Left renal pelvis (tissue), 4 donors: ENCODE measurements at regions not wholly inside any gene's neighbourhood (a gene's known extent, or its start where the extent isn't known, plus 50 kb on each side); places are given as distances from the start of the nearest gene placed in this dataset.
"Not testable (repeated sequence)": the region's sequence is repeated elsewhere in the genome, so short reads cannot be mapped to it uniquely, and the experiment has no call there.

Experiments
- DNase-seq, 4 donors: peaks; one replicate each; pipeline ENCODE4 v3.0.0-alpha.2; 2013; ENCODE audit warnings: low read depth in 4 of 4, low spot score in 3 of 4

- DNase-seq = no peak
Observed at GRCh38 chr14:89661392-89661791, 244.4 kb upstream of the FOXN3 start.

DNA sequence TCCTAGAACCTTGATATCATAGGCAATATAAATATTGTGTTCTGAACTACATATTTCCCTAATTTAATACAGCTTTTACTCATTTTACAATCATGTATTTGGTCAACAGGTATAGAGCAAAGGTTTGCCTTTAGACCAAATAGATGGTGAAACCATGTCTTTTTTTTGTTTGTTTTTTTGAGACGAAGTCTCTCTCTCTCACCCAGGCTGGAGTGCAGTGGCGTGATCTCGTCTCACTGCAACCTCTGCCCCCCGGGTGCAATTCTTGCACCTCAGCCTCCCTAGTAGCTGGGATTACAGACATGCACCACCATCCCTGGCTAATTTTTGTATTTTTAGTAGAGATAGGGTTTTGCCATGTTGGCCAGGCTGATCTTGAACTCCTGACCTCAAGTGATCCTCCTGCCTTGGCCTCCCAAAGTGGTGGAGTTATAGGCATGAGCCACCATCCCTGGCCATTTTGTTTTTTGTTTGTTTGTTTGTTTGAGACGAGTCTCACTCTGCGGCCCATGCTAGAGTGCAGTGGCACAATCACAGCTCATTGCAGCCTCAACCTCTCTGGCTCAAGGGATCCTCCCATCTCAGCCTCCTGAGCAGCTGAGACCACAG is 243.7 kb upstream of the FOXN3 start:
- not testable (repeated sequence) for DNase-seq

- no peak for DNase-seq
Observed at GRCh38 chr14:89660166-89660565, 243.1 kb upstream of the FOXN3 start.

DNA sequence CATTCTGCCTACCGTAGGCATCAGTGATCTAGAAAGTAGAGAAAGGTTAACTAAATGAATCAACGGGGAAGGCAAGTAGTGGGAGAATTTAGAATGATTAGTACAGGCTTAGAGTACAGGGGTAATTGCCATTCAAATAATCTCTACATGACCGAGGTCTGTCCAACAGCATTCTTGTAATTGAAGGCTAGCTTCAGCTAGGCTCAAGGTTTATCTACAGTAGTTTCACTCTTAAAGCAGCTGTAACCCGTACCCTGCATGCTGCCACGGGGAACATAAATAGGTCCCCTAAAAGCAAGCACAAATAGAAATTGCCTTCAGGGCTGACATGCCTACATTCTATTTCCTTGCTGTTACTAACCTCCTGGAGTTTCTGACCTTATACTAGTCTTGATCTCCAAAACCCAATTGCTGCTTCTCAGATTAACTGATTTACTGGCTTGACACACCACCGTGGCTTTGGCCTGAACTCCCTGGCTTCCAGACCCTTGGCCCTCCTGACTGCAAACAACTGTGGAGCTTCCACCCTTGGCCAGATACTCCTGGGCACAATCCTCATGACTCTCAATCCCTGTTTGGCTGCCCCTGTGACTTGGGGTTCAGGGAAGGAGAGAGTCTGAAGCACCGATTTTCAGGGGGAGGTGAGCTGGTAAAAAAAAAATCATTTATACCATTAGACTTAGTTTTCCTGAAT is 242.1 kb upstream of the FOXN3 start:
- DNase-seq = no peak

DNA sequence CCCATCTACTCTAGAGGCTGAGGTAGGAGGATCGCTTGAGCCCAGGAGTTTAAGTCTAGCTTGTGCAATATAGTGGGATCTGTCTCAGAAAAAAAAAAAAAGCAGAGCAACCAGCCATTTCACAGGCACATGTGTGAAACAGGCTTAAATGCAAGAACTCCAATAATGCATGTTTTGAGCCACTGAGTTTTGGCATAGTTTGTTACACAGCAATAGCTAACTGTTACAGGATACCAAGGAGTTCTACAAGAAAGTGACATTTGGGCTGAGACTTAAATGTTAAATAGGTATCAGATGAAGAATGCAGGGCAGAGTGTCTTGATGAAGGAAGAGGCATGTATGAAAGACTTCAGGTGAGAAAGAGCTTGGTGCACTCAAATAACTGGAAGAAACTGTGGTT is 240.0 kb upstream of the FOXN3 start:
- no peak for DNase-seq

GRCh38 chr14:89654998-89655397 is 238.0 kb upstream of the FOXN3 start:
- no peak for DNase-seq

GRCh38 chr14:89652352-89652751 is 235.3 kb upstream of the FOXN3 start:
- no peak for DNase-seq

GRCh38 chr14:89651805-89652204 is 234.8 kb upstream of the FOXN3 start:
- DNase-seq = no peak

- no peak for DNase-seq
Observed at GRCh38 chr14:89650077-89650978, 233.3 kb upstream of the FOXN3 start.

DNA sequence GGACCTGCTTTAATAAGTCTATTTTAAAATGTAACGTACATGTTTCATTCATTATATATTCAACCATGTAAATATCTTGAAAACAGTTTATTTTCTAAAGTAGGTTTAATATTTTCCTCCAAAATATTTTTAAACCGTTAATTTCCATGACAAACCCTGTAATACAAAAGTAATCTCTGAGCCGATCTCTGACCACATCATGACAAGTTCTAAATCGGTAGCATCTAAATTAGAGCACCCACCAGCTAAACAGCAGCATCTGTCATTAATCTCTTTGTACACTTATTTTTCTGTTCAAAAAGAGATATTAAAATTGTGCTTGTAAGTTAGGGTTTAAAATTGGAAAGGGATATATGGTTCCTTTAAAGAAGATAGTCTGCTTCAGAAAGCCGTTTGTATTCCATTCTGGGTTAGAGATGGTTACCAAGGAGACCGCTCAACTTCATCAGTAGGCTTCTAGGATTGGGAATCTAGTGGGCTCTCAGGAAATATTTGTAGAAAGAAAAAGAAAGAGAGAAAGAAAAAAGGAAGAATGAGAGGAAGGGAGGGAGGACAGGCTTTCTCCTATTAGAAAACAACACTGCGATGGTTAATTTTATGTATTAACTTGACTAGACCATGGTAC is 232.5 kb upstream of the FOXN3 start:
- no peak for DNase-seq

GRCh38 chr14:89648924-89649323 is 231.9 kb upstream of the FOXN3 start:
- no peak for DNase-seq

GRCh38 chr14:89648510-89648909 is 231.5 kb upstream of the FOXN3 start:
- no peak for DNase-seq

- no peak for DNase-seq
Observed at GRCh38 chr14:89646971-89647370, 229.9 kb upstream of the FOXN3 start.

DNA sequence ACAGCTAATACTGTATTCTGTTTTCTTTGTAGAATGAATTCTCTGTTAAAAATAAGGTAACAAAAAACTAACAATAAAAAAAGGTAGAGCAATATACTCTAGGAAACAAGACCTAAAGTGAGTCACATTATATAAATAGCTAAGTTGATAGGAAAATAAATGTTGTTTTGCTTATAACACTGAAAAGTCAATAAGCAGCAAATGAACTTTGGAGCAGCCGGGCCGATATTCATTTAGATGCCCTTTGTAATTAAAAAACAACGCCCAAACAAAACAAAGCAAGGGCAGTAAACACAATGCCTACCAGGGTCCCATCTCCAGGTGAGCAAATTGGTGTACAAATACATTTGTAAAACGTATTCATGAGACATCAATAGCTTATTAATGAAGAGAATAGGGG is 227.6 kb upstream of the FOXN3 start:
- no peak for DNase-seq

DNA sequence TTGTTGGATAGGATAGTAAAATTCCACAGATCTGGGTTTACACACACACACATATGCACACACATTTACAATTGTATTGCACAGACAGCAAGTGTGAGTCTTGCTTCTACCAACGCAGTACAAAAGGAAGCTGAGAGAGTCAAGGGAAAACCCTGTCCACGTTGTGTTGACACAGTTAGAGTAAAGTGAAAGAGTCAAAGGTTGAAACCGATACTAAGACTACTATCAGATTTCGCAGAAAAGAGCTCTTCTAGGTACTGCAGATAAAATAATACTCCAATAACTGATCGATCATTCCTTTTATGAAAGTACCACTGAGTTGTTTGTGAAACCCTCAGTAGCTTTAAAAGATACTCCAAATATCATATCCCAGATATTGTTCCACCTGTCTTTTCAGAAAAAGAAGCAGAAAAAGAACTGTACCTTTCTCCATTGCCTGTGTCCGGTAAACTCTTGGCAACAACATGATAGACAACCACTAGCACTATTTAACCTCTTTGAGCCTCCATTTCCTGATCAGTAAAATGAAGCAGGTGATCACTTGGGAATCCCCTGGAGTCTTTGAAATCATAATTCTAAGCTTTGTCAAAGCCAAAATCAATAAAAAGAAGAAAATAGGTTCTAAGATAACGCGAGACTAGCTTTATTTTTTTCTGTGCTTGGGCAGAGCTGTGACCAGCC is 224.6 kb upstream of the FOXN3 start:
- DNase-seq = no peak

DNA sequence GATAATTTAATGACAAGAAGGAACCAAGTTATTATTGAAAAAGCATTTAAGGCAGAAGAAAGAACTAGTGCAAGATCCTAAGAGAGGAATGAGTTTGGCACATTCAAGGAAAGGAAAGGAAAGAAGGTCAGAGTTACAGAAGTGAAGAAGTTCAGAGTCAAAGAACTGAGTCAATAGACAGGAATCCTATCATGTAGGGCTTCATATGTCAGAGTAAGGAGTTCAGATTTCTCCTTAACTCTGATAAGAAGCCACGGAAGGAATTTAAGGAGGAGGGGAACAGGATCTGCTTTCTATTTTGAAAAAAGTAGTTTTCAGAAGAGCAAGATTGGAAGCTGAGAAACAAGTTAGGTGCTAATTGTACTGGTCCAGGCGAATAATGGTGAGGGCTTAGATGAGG is 223.1 kb upstream of the FOXN3 start:
- DNase-seq = no peak

- no peak for DNase-seq
Observed at GRCh38 chr14:89639687-89640086, 222.7 kb upstream of the FOXN3 start.

- DNase-seq = no peak
Observed at GRCh38 chr14:89638891-89639290, 221.9 kb upstream of the FOXN3 start.

- no peak for DNase-seq
Observed at GRCh38 chr14:89637581-89637980, 220.5 kb upstream of the FOXN3 start.

GRCh38 chr14:89635615-89636014 is 218.6 kb upstream of the FOXN3 start:
- DNase-seq = no peak

- DNase-seq = no peak
Observed at GRCh38 chr14:89634037-89634436, 217.0 kb upstream of the FOXN3 start.
